Spleen (tissue), 11 donors: ENCODE measurements at regions not wholly inside any gene's neighbourhood (a gene's known extent, or its start where the extent isn't known, plus 50 kb on each side); places are given as distances from the start of the nearest gene placed in this dataset.
A peak's percentile ranks its signal among the peaks of the same experiment; 100 is the strongest.

Experiments
- DNase-seq: peaks from one replicate; pipeline ENCODE4 v3.0.0-alpha.2; 2020
- H3K27ac ChIP-seq, 8 donors: fragments of 200-600 bp; sonication (generic) in 7 of 8; 1 replicate in 4 of 8; 2 replicates in 4 of 8; pipeline versions ENCODE4 v1.5.0 to v1.8.0; 2016 to 2021; ENCODE audit warnings: inconsistent platforms in 4 of 8, mild to moderate bottlenecking in 4 of 8, moderate library complexity in 1 of 8
- H3K27me3 ChIP-seq, 7 donors: fragments of 200-600 bp; sonication (generic) in 6 of 7; replicated peaks in 1 of 7; 1 replicate in 4 of 7; 2 replicates in 3 of 7; pipeline versions ENCODE4 v1.5.0 to v1.8.0; 2016 to 2021; ENCODE audit warnings: inconsistent platforms in 3 of 7, mild to moderate bottlenecking in 1 of 7
- H3K36me3 ChIP-seq, 6 donors: fragments of 200-600 bp; sonication (generic) in 5 of 6; 1 replicate in 4 of 6; 2 replicates in 2 of 6; pipeline versions ENCODE4 v1.5.0 to v1.8.0; 2016 to 2021; ENCODE audit warnings: inconsistent platforms in 2 of 6
- H3K4me1 ChIP-seq, 6 donors: fragments of 200-600 bp; sonication (generic) in 5 of 6; 1 replicate in 3 of 6; 2 replicates in 3 of 6; pipeline versions ENCODE4 v1.5.0 to v1.8.0; 2016 to 2021; ENCODE audit warnings: inconsistent platforms in 3 of 6
- H3K4me3 ChIP-seq, 8 donors: fragments of 200-600 bp; sonication (generic) in 7 of 8; 1 replicate in 4 of 8; 2 replicates in 4 of 8; pipeline versions ENCODE4 v1.5.0 to v1.8.0; 2016 to 2021; ENCODE audit warnings: inconsistent platforms in 4 of 8, mild to moderate bottlenecking in 4 of 8, moderate library complexity in 2 of 8
- H3K9me3 ChIP-seq, 8 donors: fragments of 200-600 bp; sonication (generic) in 7 of 8; 1 replicate in 4 of 8; 2 replicates in 4 of 8; pipeline versions ENCODE4 v1.5.0 to v1.8.0; 2016 to 2021; ENCODE audit warnings: inconsistent platforms in 4 of 8
- CTCF ChIP-seq, 11 experiments: fragments of 200-600 bp in 7 of 11; fragments of 450-650 bp in 4 of 11; sonication (generic) in 4 of 11; IDR thresholded peaks in 8 of 11; conservative IDR thresholded peaks in 3 of 11; 1 replicate in 7 of 11; 2 replicates in 4 of 11; pipeline versions ENCODE4 v1.4.0 to v1.8.0; 2016 to 2021; ENCODE audit warnings: antibody characterized with exemption in 11 of 11, inconsistent platforms in 4 of 11, mild to moderate bottlenecking in 1 of 11
- POLR2A ChIP-seq, 3 donors: fragments of 450-650 bp; IDR thresholded peaks; one replicate each; pipeline ENCODE4 v1.5.1; 2017; ENCODE audit warnings: antibody characterized with exemption in 3 of 3, mild to moderate bottlenecking in 1 of 3
- POLR2AphosphoS5 ChIP-seq, 3 donors: sonication (generic); formaldehyde crosslinking; IDR thresholded peaks; one replicate each; pipeline ENCODE4 v1.5.1; 2017; ENCODE audit warnings: antibody characterized with exemption in 3 of 3
- WGBS, 5 donors: extraction: QIAGEN DNeasy Blood & Tissue Kit in 3 of 5; methylation state at CpG; one replicate each; pipeline versions ENCODE4 v1.1.5 to v1.1.7; 2013 to 2018; 5-methylcytosine and 5-hydroxymethylcytosine counted together
- intact Hi-C: fragments of 100-400 bp; cut with DNase I; formaldehyde crosslinking; loops from one replicate; pipeline ENCODE4 v1.15.0; 2023; ENCODE audit warnings: low total_unique reads
- donor health status: healthy with polysubstance abuse.
- donor health status: DM: no; HTN: no; CAD: no; lungs with moderate emphysema.
- donor health status: DM: no; HTN: no; CAD: no.
- donor health status: Bipolar disorder and iron deficiency.
- donor health status: healthy.
- donor health status: DM: no; HTN: no; CAD: no.
- donor health status: DM: yes; HTN: yes; CAD: no.

- H3K9me3 ChIP-seq = no peaks in the 10 kb centered on the region
- intact Hi-C loops = no loop called here
- no peak overlapping the region for H3K4me3 ChIP-seq
- no peak overlapping the region for H3K27ac ChIP-seq
- no peaks in the 10 kb centered on the region for H3K36me3 ChIP-seq
- H3K27me3 ChIP-seq = peaks cover 0 to 27% (median 0%) of the 10 kb centered on the region in 7 donors
- WGBS, 5 donors = 74 to 83% (median 76%) methylated on average over 6 of the region's 6 CpGs
- TF ChIP-seq CTCF (IDR thresholded peaks at IDR 0.05 in 8 of 11, conservative IDR thresholded peaks at IDR 0.05 in 3 of 11) = no peak
- no peak for TF ChIP-seq POLR2AphosphoS5 (IDR thresholded peaks at IDR 0.05)
- TF ChIP-seq POLR2A (IDR thresholded peaks at IDR 0.05) = no peak
- H3K4me1 ChIP-seq = no peaks in the 10 kb centered on the region
- no peak for DNase-seq
Measured at GRCh38 chr15:45794712-45795439, 160.0 kb downstream of the SQOR start.

- H3K27me3 ChIP-seq = peaks cover 0 to 27% (median 0%) of the 10 kb centered on the region in 7 donors
- TF ChIP-seq CTCF (IDR thresholded peaks at IDR 0.05 in 8 of 11, conservative IDR thresholded peaks at IDR 0.05 in 3 of 11) (peak in 7 of 11 experiments; percentile 35 to 54 (median 45)), POLR2A (IDR thresholded peaks at IDR 0.05) (no peak)
- intact Hi-C loops = no loop called here
- H3K4me3 ChIP-seq = no peak overlapping the region
- WGBS, 5 donors = 17 to 27% (median 22%) methylated on average over 3 of the region's 3 CpGs
- H3K4me1 ChIP-seq = no peaks in the 10 kb centered on the region
- no peak overlapping the region for H3K27ac ChIP-seq
- no peak for DNase-seq
- H3K36me3 ChIP-seq = no peaks in the 10 kb centered on the region
- H3K9me3 ChIP-seq = no peaks in the 10 kb centered on the region
Measured at GRCh38 chr15:45795440-45796069, 160.7 kb downstream of the SQOR start.

GRCh38 chr15:45796433-45796832, 161.6 kb downstream of the SQOR start:
- Histone ChIP-seq H3K27me3 (peaks cover 0 to 22% (median 0%) of the 10 kb centered on the region in 7 donors), H3K9me3 (no peaks in the 10 kb centered on the region), H3K4me1 (no peaks in the 10 kb centered on the region), H3K4me3 (no peak overlapping the region), H3K27ac (no peak overlapping the region), H3K36me3 (no peaks in the 10 kb centered on the region)
- intact Hi-C loops = no loop called here
- no peak for TF ChIP-seq POLR2AphosphoS5 (IDR thresholded peaks at IDR 0.05)
- TF ChIP-seq POLR2A (IDR thresholded peaks at IDR 0.05) = no peak
- TF ChIP-seq CTCF (IDR thresholded peaks at IDR 0.05 in 8 of 11, conservative IDR thresholded peaks at IDR 0.05 in 3 of 11) = no peak
- 47 to 63% (median 59%) methylated on average over 3 of the region's 3 CpGs for WGBS, 5 donors
- DNase-seq = no peak

GRCh38 chr15:45799508-45799907, 164.7 kb downstream of the SQOR start:
- no peak overlapping the region for H3K27ac ChIP-seq
- H3K4me3 ChIP-seq = no peak overlapping the region
- WGBS, 5 donors = 73 to 89% (median 74%) methylated on average over 3 of the region's 3 CpGs
- no peaks in the 10 kb centered on the region for H3K4me1 ChIP-seq
- H3K9me3 ChIP-seq = no peaks in the 10 kb centered on the region
- TF ChIP-seq POLR2A (IDR thresholded peaks at IDR 0.05) (no peak), POLR2AphosphoS5 (IDR thresholded peaks at IDR 0.05) (no peak), CTCF (IDR thresholded peaks at IDR 0.05 in 8 of 11, conservative IDR thresholded peaks at IDR 0.05 in 3 of 11) (no peak)
- H3K27me3 ChIP-seq = peaks cover 0 to 9% (median 0%) of the 10 kb centered on the region in 7 donors
- intact Hi-C loops = no loop called here
- no peaks in the 10 kb centered on the region for H3K36me3 ChIP-seq
- DNase-seq = no peak
